OCI-LY3 (cell line): ENCODE measurements at regions not wholly inside any gene's neighbourhood (a gene's known extent, or its start where the extent isn't known, plus 50 kb on each side); places are given as distances from the start of the nearest gene placed in this dataset.

Source experiments
- EZH2phosphoT487 ChIP-seq: fragments of 200-600 bp; shearing (Covaris generic); IDR thresholded peaks from 2 replicates; pipeline ENCODE4 v1.6.1; 2018; ENCODE audit warnings: antibody characterized with exemption, mixed run types, low read depth
- TF ChIP-seq, protein P1 (sequence below): fragments of 200-600, 300-600 bp; sonication (generic); IDR thresholded peaks from 2 replicates; pipeline ENCODE4 v1.5.1; 2014; ENCODE audit warnings: antibody characterized with exemption, low read length, low read depth

DNA sequence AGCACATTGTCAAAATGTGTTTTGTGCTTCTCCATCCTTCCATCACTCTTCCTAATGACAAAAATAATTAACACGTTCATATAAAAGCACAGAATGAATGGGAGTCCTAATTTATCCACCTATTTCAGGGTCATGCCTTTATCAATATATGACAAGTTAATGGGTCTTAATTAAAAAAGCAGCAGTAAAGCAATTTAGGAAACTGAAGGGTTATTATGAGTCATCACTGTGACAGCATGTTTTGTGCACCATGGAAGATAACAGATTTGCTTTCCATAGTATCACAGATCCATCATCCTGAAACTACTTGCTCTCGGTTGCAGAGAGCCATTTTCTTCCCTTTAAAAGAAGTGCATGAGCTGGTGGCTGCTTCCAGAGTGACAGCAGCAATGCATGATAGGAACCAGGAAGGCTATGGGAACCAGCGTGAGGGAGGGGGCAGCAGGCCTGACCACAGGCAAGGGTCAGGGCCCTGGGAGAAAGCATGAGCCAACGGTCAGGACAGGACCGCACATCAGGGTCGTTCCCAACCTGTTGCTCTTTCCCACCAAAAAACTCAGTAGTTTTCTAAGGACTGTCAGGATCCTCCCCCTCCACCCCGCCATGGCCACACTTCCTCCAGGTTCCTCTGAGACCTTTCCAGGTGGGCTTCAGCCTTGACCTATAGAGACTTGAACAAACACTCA, 784.1 kb downstream of the UQCRFS1 start:
- TF ChIP-seq, protein P1, sequence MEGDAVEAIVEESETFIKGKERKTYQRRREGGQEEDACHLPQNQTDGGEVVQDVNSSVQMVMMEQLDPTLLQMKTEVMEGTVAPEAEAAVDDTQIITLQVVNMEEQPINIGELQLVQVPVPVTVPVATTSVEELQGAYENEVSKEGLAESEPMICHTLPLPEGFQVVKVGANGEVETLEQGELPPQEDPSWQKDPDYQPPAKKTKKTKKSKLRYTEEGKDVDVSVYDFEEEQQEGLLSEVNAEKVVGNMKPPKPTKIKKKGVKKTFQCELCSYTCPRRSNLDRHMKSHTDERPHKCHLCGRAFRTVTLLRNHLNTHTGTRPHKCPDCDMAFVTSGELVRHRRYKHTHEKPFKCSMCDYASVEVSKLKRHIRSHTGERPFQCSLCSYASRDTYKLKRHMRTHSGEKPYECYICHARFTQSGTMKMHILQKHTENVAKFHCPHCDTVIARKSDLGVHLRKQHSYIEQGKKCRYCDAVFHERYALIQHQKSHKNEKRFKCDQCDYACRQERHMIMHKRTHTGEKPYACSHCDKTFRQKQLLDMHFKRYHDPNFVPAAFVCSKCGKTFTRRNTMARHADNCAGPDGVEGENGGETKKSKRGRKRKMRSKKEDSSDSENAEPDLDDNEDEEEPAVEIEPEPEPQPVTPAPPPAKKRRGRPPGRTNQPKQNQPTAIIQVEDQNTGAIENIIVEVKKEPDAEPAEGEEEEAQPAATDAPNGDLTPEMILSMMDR, result no peak
- no peak for TF ChIP-seq EZH2phosphoT487
